Dermis microvascular lymphatic vessel endothelial cell (primary cell): ENCODE measurements at regions not wholly inside any gene's neighbourhood (a gene's known extent, or its start where the extent isn't known, plus 50 kb on each side); places are given as distances from the start of the nearest gene placed in this dataset.
A peak's percentile ranks its signal among the peaks of the same experiment; 100 is the strongest.
"Not testable (repeated sequence)": the region's sequence is repeated elsewhere in the genome, so short reads cannot be mapped to it uniquely, and the experiment has no call there.

ENCODE experiments used
- DNase-seq, 2 donors: peaks; one replicate each; pipeline versions ENCODE4 v3.0.0 to v3.0.0-alpha.2; 2010; ENCODE audit warnings: low read depth in 2 of 2

DNA sequence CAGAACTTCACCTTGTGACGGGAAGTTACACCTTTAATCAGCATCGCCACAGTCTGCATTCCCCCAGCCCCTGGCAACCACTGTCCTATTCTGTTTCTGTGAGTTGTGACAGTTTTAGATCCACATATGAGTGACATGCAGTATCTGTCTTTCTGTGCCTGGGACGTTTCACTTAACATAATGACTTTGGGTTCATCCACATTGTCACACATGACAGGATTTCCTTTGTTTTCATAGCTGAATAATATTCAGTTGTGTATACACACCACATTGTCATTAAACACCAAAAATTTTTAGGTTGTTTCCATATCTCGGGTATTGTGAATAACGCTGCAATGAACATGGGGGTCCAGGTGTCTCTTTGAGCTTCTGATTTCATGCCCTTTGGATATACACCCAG, 62.6 kb upstream of the BDH1 start:
- peak; percentile 21 to 59 for DNase-seq

DNA sequence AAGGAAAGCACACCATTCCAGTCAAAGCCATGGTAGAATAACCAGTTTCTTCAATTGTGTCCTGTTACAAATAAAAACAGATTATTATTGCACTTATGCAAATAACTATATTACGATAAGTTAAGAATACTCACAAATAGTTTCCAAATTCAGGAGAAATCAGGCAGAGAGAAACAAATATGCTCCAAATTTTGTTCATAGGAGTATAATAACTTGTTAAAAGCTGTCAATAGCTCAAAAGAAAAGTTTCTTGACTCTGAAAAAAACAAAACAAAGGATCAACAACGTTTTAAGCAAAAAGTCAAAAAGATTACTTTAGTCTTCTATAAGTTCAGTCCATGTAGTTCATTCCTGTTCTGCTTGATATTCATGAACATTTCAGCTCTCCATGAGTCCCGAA, 59.7 kb upstream of the BDH1 start:
- DNase-seq = no peak

DNA sequence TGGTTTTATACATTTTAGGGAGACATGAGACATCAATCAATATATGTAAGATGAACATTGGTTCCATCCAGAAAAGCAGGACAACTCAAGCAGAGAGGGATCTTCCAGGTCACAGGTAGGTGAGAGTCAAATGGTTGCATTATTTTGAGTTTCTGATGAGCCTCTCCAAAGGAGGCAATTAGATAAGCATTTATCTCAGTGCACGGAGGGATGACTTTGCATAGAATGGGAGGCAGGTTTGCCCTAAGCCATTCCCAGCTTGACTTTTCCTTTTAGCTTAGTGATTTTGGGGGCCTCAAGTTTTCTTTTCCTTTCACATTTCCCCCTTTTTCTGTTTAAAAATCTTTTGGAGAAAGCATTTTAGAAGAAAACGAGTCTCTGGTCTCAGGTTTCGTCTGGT, 58.4 kb upstream of the BDH1 start:
- not testable (repeated sequence) for DNase-seq

- DNase-seq = no peak
These were observed 57.4 kb upstream of the BDH1 start for GRCh38 chr3:197613199-197613598.

- no peak for DNase-seq
These were observed 55.5 kb upstream of the BDH1 start for GRCh38 chr3:197611255-197611654.

DNA sequence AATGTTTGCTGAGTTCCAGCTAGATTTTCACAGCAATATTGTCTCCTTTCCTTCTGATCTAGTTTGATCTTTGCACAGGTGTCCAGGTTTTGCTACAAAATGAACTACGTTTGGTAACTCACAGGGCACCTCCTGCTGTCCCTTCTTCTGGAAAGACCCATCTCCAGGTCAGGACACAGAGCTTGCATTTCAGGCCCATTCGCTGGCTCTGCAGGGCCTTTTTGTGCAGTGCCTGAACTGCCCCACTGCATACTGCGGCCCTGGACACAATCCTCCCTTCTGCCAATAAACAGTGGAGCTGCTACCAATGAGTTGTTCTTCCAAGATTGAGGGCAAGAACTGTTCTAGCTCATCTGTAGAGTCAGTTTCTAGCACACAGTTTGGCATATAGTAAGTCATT, 50.7 kb upstream of the BDH1 start:
- DNase-seq = no peak
